HFF-Myc (cell line): ENCODE measurements at regions not wholly inside any gene's neighbourhood (a gene's known extent, or its start where the extent isn't known, plus 50 kb on each side); places are given as distances from the start of the nearest gene placed in this dataset.

Experiments used
- DNase-seq: peaks from one replicate; pipeline ENCODE4 v3.0.0-alpha.2; 2011; ENCODE audit warnings: low read depth; ENCODE audit errors: extremely low read depth
- H3K4me3 ChIP-seq: replicated peaks from 2 replicates; pipeline ENCODE4 v1.5.1; 2011; ENCODE audit warnings: low read depth, mild to moderate bottlenecking, control low read depth, low read length
- TF ChIP-seq, protein P1 (sequence below): IDR thresholded peaks from 2 replicates; pipeline ENCODE4 v1.5.1; 2012; ENCODE audit warnings: mild to moderate bottlenecking, low read depth, low read length, control low read depth; ENCODE audit errors: missing control alignments

DNA sequence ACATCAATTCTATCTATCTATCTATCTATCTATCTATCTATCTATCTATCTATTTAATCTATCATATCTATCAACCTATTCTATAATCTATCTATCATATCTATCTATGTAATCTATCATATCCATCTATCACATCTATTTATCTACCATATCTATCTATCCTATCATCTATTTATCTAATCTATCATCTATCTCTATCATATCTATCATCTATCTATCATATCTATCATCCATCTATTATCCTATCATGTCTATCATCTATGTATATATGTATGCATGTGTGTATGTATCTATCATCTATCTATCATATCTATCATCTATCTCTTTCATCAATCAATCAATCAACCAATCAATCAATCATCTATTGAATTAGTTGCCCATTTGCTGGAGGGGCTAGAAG, 159.3 kb upstream of the GALNT17 start:
- TF ChIP-seq, protein P1, sequence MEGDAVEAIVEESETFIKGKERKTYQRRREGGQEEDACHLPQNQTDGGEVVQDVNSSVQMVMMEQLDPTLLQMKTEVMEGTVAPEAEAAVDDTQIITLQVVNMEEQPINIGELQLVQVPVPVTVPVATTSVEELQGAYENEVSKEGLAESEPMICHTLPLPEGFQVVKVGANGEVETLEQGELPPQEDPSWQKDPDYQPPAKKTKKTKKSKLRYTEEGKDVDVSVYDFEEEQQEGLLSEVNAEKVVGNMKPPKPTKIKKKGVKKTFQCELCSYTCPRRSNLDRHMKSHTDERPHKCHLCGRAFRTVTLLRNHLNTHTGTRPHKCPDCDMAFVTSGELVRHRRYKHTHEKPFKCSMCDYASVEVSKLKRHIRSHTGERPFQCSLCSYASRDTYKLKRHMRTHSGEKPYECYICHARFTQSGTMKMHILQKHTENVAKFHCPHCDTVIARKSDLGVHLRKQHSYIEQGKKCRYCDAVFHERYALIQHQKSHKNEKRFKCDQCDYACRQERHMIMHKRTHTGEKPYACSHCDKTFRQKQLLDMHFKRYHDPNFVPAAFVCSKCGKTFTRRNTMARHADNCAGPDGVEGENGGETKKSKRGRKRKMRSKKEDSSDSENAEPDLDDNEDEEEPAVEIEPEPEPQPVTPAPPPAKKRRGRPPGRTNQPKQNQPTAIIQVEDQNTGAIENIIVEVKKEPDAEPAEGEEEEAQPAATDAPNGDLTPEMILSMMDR: no peak
- H3K4me3 ChIP-seq: no peak overlapping the region
- DNase-seq: no peak

GRCh38 chr7:70975754-70976153, 156.2 kb upstream of the GALNT17 start:
- no peak for DNase-seq
- H3K4me3 ChIP-seq: no peak overlapping the region
- TF ChIP-seq, protein P1: no peak

- DNase-seq: no peak
- no peak overlapping the region for H3K4me3 ChIP-seq
- TF ChIP-seq, protein P1: no peak
These were observed 145.6 kb upstream of the GALNT17 start for GRCh38 chr7:70986297-70986696.

DNA sequence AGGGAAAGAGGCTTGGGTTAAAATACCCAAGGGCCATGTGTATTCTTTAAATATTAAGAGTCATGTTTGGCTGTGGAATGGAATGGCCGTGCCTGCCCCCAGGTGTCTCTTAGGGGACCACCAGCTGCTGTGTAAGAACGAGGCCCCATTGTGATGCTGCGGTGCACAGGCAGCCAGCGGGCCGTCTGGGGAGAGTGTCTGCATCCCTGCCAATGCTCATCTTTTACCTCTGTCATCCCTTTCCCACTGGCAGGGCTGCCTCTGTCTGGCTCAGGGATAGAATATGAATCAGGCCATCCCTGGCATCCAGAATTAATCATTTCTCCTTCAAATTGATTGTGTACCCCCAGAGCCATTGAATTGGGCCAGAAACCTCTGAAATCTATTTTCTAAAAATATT, 137.8 kb upstream of the GALNT17 start:
- TF ChIP-seq, protein P1: no peak
- H3K4me3 ChIP-seq: no peak overlapping the region
- DNase-seq: no peak

GRCh38 chr7:70997261-70997660, 134.7 kb upstream of the GALNT17 start:
- no peak for DNase-seq
- TF ChIP-seq, protein P1: no peak
- H3K4me3 ChIP-seq: no peak overlapping the region

DNA sequence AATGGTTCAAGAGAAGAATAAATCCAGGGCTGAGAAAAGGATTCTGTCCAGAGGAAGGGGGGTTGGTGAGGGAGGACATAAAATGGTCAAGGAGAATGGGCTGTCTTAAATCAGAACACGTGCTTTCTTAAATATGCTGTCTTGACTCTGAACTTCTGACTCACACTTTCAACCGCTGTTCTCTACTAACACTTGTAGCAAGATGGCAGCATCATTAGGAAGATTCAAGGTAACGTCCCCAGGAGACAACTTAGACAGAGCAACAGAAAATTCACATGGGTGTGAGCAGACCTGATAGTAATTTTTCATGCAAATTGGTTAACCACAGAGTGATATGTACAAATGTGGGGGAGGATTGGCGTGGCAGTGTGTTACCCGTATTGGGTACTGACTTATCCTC, 126.8 kb upstream of the GALNT17 start:
- no peak for DNase-seq
- TF ChIP-seq, protein P1: no peak
- H3K4me3 ChIP-seq: no peak overlapping the region

- no peak overlapping the region for H3K4me3 ChIP-seq
- TF ChIP-seq, protein P1: no peak
- DNase-seq: no peak
These were observed 122.3 kb upstream of the GALNT17 start for GRCh38 chr7:71009636-71010035.
